Trophoblast cell (in vitro differentiated cells and primary cell): ENCODE measurements at regions not wholly inside any gene's neighbourhood (a gene's known extent, or its start where the extent isn't known, plus 50 kb on each side); places are given as distances from the start of the nearest gene placed in this dataset.

Experiments
- DNase-seq, 2 donors: peaks; one replicate each; pipeline ENCODE4 v3.0.0-alpha.2; 2016
- H2AFZ ChIP-seq: 2 replicates; pipeline ENCODE4 v1.6.1; 2013; ENCODE audit warnings: low read length, moderate library complexity, mild to moderate bottlenecking; ENCODE audit not compliant: insufficient read depth, poor library complexity
- H2AK5ac ChIP-seq: 2 replicates; pipeline ENCODE4 v1.6.1; 2013; ENCODE audit warnings: mild to moderate bottlenecking, low read length
- H2BK120ac ChIP-seq: 2 replicates; pipeline ENCODE4 v1.6.1; 2013; ENCODE audit warnings: low read length, mild to moderate bottlenecking, moderate library complexity; ENCODE audit not compliant: insufficient read depth, poor library complexity
- H2BK12ac ChIP-seq: 2 replicates; pipeline ENCODE4 v1.6.1; 2013; ENCODE audit warnings: mild to moderate bottlenecking, low read length, moderate library complexity
- H2BK5ac ChIP-seq: 2 replicates; pipeline ENCODE4 v1.6.1; 2013; ENCODE audit warnings: low read length, low read depth, moderate library complexity, mild to moderate bottlenecking; ENCODE audit not compliant: poor library complexity
- H3K14ac ChIP-seq: 2 replicates; pipeline ENCODE4 v1.6.1; 2013; ENCODE audit warnings: mild to moderate bottlenecking, low read length
- H3K18ac ChIP-seq: 2 replicates; pipeline ENCODE4 v1.6.1; 2013; ENCODE audit warnings: mild to moderate bottlenecking, low read length
- H3K23ac ChIP-seq: 2 replicates; pipeline ENCODE4 v1.6.1; 2013; ENCODE audit warnings: low read length
- H3K27ac ChIP-seq: 2 replicates; pipeline ENCODE4 v1.5.1; 2013; ENCODE audit warnings: low read depth, mild to moderate bottlenecking, inconsistent platforms, low read length, moderate library complexity
- H3K27me3 ChIP-seq: 2 replicates; pipeline ENCODE4 v1.6.1; 2013; ENCODE audit warnings: inconsistent platforms, mild to moderate bottlenecking, low read length, moderate library complexity; ENCODE audit not compliant: insufficient read depth
- H3K36me3 ChIP-seq, 2 experiments: 1 replicate in 1 of 2; 2 replicates in 1 of 2; pipeline ENCODE4 v1.6.1; 2013; ENCODE audit warnings: low read length in 2 of 2, mild to moderate bottlenecking in 2 of 2, moderate library complexity in 1 of 2; ENCODE audit not compliant: insufficient read depth in 2 of 2, control insufficient read depth in 1 of 2
- H3K4ac ChIP-seq: 2 replicates; pipeline ENCODE4 v1.6.1; 2013; ENCODE audit warnings: low read depth, mild to moderate bottlenecking, low read length, moderate library complexity
- H3K4me1 ChIP-seq, 2 experiments: 1 replicate in 1 of 2; 2 replicates in 1 of 2; pipeline ENCODE4 v1.6.1; 2013; ENCODE audit warnings: low read length in 2 of 2, mild to moderate bottlenecking in 2 of 2, moderate library complexity in 1 of 2; ENCODE audit not compliant: insufficient read depth in 2 of 2, control insufficient read depth in 1 of 2
- H3K4me2 ChIP-seq: 2 replicates; pipeline ENCODE4 v1.6.1; 2013; ENCODE audit warnings: inconsistent platforms, mild to moderate bottlenecking, low read length, moderate library complexity
- H3K4me3 ChIP-seq: 2 replicates; pipeline ENCODE4 v1.5.1; 2013; ENCODE audit warnings: mild to moderate bottlenecking, low read depth, low read length, inconsistent platforms
- H3K79me1 ChIP-seq: one replicate; pipeline ENCODE4 v1.6.1; 2013; ENCODE audit warnings: low read length
- H3K79me2 ChIP-seq: 2 replicates; pipeline ENCODE4 v1.6.1; 2013; ENCODE audit warnings: low read length, mild to moderate bottlenecking; ENCODE audit not compliant: control insufficient read depth, insufficient read depth, poor library complexity
- H3K9ac ChIP-seq: 2 replicates; pipeline ENCODE4 v1.6.1; 2013; ENCODE audit warnings: mild to moderate bottlenecking, low read length
- H3K9me3 ChIP-seq: 2 replicates; pipeline ENCODE4 v1.6.1; 2013; ENCODE audit warnings: low read depth, mild to moderate bottlenecking, control low read depth, inconsistent platforms, low read length; ENCODE audit not compliant: insufficient read depth
- H4K12ac ChIP-seq: 2 replicates; pipeline ENCODE4 v1.6.1; 2013; ENCODE audit warnings: low read depth, mild to moderate bottlenecking, low read length, moderate library complexity
- H4K8ac ChIP-seq: 2 replicates; pipeline ENCODE4 v1.6.1; 2013; ENCODE audit warnings: low read depth, mild to moderate bottlenecking, low read length, moderate library complexity
- H4K91ac ChIP-seq: one replicate; pipeline ENCODE4 v1.6.1; 2013; ENCODE audit warnings: low read depth, mild to moderate bottlenecking, low read length, moderate library complexity
- WGBS: extraction: QIAGEN DNeasy Blood & Tissue Kit; methylation state at CpG from one replicate; pipeline ENCODE4 v1.1.7; 2013; ENCODE audit warnings: missing lambda C conversion rate; ENCODE audit not compliant: insufficient read length, insufficient coverage; ENCODE audit errors: extremely low coverage; 5-methylcytosine and 5-hydroxymethylcytosine counted together

GRCh38 chrX:7635604-7636003 lies 207.4 kb upstream of the VCX start:
- WGBS = no CpG with 5 or more reads among the region's 3 CpGs
- H4K8ac ChIP-seq = no peak overlapping the region

GRCh38 chrX:7620560-7620959 lies 222.4 kb upstream of the VCX start:
- Histone ChIP-seq H3K14ac (no peak overlapping the region), H3K4me1 (no peaks in the 10 kb centered on the region), H3K23ac (no peak overlapping the region), H3K79me1 (no peaks in the 10 kb centered on the region), H3K18ac (no peak overlapping the region), H3K9me3 (no peaks in the 10 kb centered on the region), H3K4me2 (no peak overlapping the region), H3K9ac (no peak overlapping the region), H4K91ac (no peak overlapping the region), H2BK5ac (no peak overlapping the region), H2AFZ (no peak overlapping the region), H3K27ac (no peak overlapping the region), H4K8ac (no peak overlapping the region), H2BK12ac (no peak overlapping the region), H3K79me2 (no peaks in the 10 kb centered on the region), H3K27me3 (no peaks in the 10 kb centered on the region), H3K4ac (no peak overlapping the region), H2BK120ac (no peak overlapping the region), H2AK5ac (no peak overlapping the region), H3K36me3 (no peaks in the 10 kb centered on the region), H3K4me3 (no peak overlapping the region), H4K12ac (no peak overlapping the region)
- WGBS = no CpG with 5 or more reads among the region's 3 CpGs
- DNase-seq = no peak

More at GRCh38 chrX:7635604-7636003, 207.4 kb upstream of the VCX start:
- Histone ChIP-seq H4K12ac (no peak overlapping the region), H3K9me3 (no peaks in the 10 kb centered on the region), H3K79me2 (no peaks in the 10 kb centered on the region), H3K27me3 (no peaks in the 10 kb centered on the region), H3K4me2 (no peak overlapping the region), H2BK12ac (no peak overlapping the region), H3K27ac (no peak overlapping the region), H3K23ac (no peak overlapping the region), H3K4me3 (no peak overlapping the region), H3K14ac (no peak overlapping the region), H3K9ac (no peak overlapping the region), H3K4ac (no peak overlapping the region), H4K91ac (no peak overlapping the region), H2BK5ac (no peak overlapping the region), H3K79me1 (no peaks in the 10 kb centered on the region), H3K18ac (no peak overlapping the region), H3K4me1 (no peaks in the 10 kb centered on the region), H2AK5ac (no peak overlapping the region), H2BK120ac (no peak overlapping the region), H3K36me3 (no peaks in the 10 kb centered on the region), H2AFZ (no peak overlapping the region)
- DNase-seq = no peak

- Histone ChIP-seq H3K79me2 (no peaks in the 10 kb centered on the region), H3K27ac (no peak overlapping the region), H3K23ac (no peak overlapping the region), H2AK5ac (no peak overlapping the region), H4K8ac (no peak overlapping the region), H3K4me3 (no peak overlapping the region), H4K12ac (no peak overlapping the region), H2BK120ac (no peak overlapping the region), H3K79me1 (no peaks in the 10 kb centered on the region), H3K9me3 (no peaks in the 10 kb centered on the region), H3K36me3 (no peaks in the 10 kb centered on the region), H3K4me1 (no peaks in the 10 kb centered on the region), H2BK12ac (no peak overlapping the region), H4K91ac (no peak overlapping the region), H2BK5ac (no peak overlapping the region), H3K4me2 (no peak overlapping the region), H3K4ac (no peak overlapping the region), H3K14ac (no peak overlapping the region), H3K27me3 (no peaks in the 10 kb centered on the region), H3K9ac (no peak overlapping the region), H2AFZ (no peak overlapping the region), H3K18ac (no peak overlapping the region)
- DNase-seq = no peak
- WGBS = no CpG with 5 or more reads among the region's 3 CpGs
Measured at GRCh38 chrX:7617994-7618393, 225.0 kb upstream of the VCX start.

- Histone ChIP-seq H3K4me3 (no peak overlapping the region), H3K9ac (no peak overlapping the region), H3K4me1 (no peaks in the 10 kb centered on the region), H4K91ac (no peak overlapping the region), H3K36me3 (no peaks in the 10 kb centered on the region), H3K4me2 (no peak overlapping the region), H2BK5ac (no peak overlapping the region), H3K9me3 (no peaks in the 10 kb centered on the region), H2BK12ac (no peak overlapping the region), H3K27ac (no peak overlapping the region), H4K8ac (no peak overlapping the region), H3K18ac (no peak overlapping the region), H3K4ac (no peak overlapping the region), H2AK5ac (no peak overlapping the region), H4K12ac (no peak overlapping the region), H3K14ac (no peak overlapping the region), H3K23ac (no peak overlapping the region), H2BK120ac (no peak overlapping the region), H3K27me3 (no peaks in the 10 kb centered on the region), H3K79me2 (no peaks in the 10 kb centered on the region), H3K79me1 (no peaks in the 10 kb centered on the region), H2AFZ (no peak overlapping the region)
- DNase-seq = no peak
- no CpG with 5 or more reads among the region's 3 CpGs for WGBS
Measured at GRCh38 chrX:7614616-7615015, 228.4 kb upstream of the VCX start.
